Epidermal melanocyte (primary cell): ENCODE measurements at regions not wholly inside any gene's neighbourhood (a gene's known extent, or its start where the extent isn't known, plus 50 kb on each side); places are given as distances from the start of the nearest gene placed in this dataset.

Experiments used
- DNase-seq: peaks from one replicate; pipeline ENCODE4 v3.0.0; 2011; ENCODE audit warnings: low spot score; ENCODE audit not compliant: insufficient read length

DNA sequence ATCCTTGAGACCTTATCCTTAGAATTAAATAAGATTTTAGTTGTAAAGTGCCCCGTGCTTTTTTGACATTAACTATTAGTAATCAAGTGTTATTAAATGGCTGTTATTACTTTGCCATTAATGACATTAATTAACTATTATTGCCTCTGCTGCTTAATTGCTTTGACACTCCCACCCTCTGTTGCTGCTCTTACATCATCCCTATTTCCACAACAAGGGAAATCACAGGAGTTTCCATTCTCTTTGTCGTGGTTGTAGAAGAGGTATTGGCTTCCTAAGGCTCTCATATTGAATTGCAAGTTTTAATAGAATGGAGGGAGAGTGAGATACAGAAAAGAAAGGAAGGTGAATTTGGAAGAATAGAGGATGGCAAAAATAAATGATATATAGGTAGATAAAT lies 545.8 kb downstream of the MMUT start:
- DNase-seq: no peak

DNA sequence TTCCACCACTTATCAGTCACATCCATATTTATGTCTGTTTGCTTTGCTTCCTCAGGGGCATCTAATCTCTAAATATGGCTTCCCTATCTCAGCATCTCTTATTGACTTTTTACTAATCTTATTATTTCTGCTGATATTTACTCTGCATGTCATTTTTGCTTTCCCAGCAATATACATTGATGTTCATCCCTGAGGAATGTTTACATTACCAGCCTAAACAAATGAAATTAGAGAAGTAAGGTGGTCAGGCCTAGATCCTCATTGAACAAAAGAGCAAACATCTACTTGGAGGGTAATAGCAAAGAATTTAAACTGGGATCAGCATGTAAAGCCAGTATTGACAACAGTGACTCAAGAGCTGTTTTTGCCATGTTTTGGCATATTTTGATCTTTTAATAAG lies 546.4 kb downstream of the MMUT start:
- no peak for DNase-seq

DNA sequence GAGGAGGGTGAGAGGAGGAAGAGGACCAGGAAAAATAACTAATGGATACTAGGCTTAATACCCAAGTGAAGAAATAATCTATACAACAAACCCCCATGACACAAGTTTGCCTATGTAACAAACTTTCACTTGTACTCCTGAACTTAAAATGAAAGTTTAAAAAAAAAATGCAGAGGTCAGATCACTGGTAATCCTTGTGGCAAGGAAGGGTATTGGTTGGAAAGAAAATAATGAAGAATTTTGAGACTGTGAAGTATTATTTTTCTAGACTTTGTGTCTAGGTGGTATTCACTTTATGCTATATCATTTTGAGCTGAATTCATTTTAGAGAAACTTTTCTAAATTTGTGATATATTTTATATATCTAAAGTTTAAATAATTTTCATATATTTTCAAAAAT lies 547.5 kb downstream of the MMUT start:
- DNase-seq: no peak

DNA sequence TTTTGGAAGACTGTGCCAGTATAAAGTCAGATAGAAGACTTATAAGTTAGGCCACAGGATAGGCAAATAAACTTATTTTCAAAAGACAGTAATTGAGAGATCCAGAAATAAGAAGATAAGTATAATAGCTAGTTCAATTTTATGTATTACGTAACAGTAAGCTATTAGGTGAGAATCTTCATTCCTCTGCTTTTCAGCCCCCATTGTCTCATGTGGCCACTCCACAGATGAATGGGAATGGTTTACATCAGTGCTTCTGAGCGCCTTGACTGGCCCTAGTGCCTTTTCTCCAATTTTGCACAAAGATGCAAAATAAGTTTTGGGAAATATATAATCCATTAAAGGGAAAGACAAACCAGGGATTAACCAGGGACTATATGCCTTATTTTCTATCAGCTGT lies 550.5 kb downstream of the MMUT start:
- no peak for DNase-seq

DNA sequence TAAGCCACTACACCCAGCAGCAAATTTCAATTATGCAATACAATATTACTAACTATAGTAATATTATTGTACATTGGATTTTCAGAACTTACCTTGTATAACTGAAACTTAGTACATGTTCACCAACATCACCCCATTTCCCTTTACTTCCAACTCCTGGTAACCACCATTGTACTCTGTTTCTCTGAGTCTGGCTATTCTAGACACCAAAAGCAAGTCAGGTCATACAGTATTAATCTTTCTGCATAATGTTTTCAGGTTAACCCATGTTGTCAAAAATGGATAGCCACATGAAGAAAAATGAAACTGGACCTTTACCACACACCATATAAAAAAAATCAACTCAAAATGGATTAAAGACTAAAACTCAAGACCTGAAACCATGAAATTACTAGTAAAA lies 558.2 kb downstream of the MMUT start:
- no peak for DNase-seq

DNA sequence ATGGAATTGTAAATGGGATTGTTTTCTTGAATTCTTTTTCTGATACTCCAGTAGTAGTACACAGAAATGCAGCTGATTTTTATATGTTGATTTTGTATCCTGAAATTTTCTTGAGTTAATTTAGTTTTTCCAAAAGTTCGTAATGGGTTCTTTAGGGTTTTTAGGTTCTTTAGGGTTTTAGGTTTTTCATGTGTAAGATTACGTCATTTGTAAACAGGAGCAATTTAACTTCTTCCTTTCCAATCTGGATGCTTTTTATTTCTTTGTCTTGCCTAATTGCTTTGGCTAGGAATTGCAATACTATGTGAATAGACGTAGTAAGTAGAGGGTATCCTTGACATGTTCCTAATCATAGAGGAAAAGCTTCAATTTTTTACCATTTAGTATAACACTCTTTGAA lies 568.6 kb downstream of the MMUT start:
- DNase-seq: no peak

DNA sequence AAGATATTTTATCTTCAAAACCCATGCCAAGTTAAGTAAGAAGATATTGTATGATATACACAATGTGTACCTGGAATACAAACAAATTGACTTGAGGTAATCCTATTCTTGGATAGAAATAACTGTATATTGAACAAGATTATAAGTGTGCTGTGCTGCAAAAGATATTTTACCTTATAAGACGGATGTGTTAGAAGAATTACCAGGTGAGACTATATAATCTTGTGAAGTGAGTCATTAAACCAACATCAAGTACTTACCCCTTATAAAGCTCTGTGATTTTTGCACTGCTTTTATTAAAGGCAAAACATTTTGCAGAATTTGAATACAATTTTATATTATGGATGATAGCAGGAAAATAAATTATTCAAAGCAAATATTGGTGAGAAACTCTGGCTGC lies 570.0 kb downstream of the MMUT start:
- no peak for DNase-seq

DNA sequence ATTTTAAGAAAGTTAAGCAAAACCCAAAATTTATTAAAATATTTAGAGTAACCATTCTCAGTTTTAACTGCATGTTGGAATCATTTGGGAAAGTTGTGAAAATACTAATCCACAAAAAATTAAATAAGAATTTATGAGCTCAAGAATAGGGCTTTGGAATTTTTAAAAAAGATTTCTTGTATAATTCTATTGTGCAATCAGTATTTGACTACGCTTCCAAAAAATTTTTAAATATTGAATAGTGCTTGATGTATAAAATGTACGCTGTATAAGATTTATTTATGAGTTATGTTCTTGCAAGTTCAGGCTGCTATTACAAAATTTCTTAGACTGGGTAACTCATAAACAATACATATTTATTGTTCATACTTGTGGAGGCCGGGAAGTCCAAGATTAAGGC lies 571.7 kb downstream of the MMUT start:
- no peak for DNase-seq

DNA sequence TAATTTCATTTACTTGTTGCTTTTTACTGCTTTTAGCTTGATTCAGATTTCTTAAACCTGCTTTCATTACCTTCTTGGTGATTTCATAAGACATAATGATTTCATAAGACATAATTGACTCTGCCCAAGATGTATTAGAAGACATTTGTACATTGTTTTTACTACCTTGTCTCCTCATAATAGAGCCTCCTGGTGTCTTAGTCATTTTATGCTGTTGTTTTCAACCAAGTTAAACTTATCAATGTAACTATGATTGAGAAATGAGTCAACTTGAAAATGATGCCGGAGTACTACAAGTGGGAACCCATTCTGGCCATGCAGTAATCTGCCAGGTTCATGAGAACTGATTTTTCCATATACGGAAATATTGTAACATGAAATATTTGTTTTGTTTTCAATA lies 573.6 kb downstream of the MMUT start:
- DNase-seq: no peak

DNA sequence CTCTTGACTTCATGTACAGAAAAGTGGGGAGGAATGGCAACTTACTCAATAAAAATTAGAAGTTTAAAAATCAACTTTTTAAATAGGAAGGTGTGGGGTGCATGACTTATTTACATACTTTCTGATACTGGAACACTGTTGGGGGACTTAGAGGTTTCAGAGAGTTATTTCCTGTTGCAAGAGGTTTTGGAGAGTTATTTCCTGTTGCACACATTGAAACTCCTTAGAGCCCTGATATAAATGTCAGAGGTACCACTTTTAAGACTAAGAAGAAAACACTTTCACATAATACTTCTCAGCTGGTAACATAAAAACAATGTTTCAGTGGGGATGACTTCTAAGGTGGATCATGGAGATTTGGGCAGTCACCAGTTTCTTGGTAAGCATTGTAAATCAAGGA lies 579.9 kb downstream of the MMUT start:
- DNase-seq: no peak

DNA sequence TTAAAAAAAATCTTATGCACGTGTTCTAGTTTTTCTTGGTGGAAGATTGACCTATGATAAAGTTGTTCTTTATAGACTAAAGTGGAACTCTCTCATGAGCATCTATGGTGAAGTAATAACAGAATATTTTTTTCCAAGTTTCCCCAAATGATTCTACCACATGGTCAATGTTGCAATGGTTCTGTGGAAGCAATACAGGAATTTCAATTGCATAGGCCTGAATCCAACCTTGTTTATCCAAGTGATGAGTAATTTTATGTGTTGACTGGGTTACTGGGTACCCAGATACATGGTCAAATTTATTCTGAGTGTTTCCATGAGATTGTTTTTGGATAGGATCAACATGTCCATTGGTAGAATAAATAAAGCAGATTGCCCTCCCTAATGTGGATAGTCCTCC lies 581.5 kb downstream of the MMUT start:
- no peak for DNase-seq

DNA sequence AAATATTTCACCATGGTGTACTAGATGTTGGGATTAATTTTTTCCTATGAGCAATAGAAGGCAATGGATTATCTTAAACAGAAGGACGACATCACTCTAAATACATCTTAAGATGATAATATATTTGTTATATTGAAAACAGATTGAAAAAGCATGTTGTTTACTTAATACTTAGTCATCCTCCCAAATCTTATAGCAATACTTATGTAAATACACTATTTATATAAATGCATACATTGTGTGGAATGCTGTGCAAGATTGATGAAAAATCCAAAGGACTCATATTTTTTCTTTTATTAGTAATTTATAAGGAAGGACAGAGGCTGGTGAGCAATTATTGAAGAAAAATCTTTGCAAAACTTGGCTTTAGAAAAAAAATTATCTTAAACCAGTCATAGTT lies 593.5 kb downstream of the MMUT start:
- DNase-seq: no peak

DNA sequence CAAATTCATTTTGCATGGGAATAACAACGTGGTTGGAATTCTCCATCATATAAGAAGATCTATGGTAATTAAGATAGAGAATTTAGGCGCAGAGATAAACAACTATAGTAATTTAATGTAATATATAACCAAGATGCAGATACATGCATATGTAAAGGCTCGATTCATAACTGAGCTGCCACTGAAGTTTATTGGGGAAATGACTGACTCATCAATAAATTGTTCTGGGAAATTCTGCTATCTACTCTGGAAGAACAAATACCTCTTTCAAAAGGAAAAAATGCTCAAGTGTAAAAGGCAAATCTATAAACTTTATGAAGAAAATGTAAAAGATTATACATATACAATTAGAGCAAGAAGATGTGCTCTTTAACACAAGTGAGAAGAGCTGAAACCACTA lies 596.4 kb downstream of the MMUT start:
- DNase-seq: no peak

DNA sequence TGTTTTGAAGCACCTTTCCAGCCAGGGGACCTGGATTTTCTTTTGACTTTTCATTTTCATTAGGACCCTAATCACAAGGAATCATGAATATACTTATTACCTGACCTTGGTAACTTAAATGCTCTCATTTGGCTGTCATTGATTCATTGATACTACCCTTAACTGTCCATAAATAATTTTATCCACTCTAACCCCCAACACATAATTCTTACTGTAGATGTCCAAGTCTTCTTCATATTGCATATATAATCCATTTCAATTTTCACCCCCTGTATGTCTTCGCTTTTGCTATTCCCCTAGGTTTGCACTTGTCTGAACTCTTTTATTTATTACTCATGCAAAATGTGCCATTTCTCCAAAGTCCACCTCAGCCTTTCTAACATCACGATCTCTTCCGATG lies 602.9 kb downstream of the MMUT start:
- no peak for DNase-seq

DNA sequence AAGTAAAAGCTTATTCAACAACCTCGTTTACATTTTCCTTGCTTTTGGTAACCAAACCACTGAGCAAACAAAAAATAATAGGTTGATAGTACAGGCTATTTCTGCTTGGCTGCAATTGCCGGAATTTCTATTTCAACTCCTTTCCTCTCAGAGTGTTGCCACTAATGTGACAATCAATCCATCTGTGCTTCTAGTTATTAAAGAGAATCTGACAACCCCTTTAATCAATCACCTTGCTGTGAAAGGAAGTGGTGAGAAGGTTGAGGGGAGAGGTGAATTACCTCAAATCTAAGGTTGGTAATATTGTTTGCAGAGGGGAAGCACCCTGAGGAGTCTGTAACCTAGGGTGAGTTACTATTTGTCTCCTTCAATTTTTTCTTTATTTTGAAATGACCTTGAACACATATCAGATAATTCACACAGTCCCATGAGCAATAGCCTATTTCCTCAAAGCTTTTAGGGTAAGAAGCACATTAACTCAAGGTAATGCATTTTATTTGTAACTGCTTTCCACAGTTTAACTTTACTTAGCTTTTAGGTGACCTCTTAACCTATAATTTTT lies 603.4 kb downstream of the MMUT start:
- DNase-seq: no peak

DNA sequence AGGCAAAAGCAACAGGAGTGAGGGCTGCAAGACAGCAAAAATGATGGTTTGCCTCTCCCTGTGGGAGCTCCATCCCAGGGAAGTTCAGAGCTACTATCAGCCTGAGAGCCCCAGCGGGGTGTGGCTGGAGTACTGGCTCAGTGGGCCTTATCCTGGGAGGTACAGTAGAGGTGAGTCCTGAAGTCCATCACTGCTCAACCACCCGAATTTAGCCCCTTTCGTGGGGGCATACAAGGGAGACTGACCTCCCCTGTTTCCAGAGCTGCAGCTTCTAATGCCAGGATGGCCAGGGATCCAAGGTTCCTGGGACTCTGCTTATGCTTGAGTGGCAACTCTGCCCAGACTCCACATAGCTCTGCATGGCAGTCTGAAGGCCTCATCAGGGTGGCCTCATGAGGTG lies 617.8 kb downstream of the MMUT start:
- no peak for DNase-seq

DNA sequence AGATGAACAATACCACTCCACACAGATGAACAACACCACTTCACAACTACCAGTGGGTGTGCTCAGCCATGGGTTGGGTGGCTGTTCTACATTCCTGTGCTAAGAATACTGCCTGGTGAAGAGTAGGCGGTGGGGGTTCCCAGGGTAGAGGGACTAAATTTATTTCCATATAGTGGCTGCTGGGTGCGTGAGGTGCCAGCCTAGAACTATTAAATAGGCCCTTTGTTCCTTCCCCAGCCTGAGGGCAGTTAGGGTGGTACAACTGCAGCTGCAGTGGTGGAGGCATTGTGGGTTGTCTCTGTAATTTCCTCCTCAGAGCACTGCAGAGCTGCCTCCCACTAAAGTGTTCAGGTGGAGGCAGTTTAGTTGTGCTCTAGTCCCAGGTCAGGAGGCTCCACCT lies 618.4 kb downstream of the MMUT start:
- no peak for DNase-seq

DNA sequence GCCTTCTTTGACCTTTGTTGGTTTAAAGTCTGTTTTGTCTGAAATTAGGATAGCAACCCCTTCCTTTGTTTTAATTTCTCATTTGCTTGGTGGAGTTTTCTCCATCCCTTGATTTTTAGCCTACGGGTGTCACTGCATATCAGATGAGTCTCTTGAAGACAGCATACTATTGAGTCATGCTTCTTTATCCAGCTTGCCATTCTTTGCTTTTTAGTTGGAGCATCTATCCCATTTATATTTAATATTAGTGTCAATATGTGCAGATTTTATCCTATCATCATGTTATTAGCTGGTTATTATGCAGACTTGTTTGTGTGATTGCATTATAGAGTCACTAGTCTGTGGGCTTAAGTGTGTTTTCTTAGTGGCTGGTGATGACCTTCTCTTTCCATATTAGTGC lies 622.2 kb downstream of the MMUT start:
- DNase-seq: no peak

DNA sequence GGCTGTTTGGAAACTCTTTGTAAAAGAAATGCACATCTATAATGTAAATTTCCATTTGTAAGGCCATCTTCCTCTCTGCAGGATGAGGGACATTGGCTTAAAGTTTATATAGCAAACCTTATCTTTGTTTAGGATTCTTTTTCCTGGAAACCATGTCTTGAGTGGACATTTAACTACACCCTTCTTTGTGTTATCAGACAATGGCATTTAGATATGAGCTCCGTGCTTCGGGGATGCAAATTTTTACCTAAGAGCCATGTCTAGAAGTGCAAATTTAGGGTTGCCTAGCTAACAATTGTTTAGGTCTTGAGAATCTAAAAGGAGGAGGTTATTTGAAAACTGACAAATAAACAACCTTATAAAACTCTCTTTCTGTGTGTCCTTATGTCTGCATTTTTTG lies 623.8 kb downstream of the MMUT start:
- no peak for DNase-seq

DNA sequence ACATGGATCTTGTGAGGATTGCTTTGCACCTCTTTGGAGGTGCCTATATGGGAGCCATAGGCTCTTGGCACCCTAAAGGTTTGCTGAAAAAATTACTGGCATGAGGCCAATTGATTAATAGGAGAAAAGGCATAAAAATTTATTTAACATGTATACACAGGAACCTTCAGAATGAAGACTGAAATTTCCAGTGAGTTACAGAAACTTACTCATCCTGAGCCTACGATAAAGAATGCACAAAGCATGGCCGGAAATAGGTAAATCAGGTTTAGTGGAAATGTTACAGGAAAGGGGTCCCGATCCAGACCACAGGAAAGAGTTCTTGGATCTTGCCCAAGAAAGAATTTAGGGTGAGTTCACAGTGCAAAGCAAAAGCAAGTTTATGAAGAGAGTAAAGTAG lies 625.3 kb downstream of the MMUT start:
- no peak for DNase-seq

DNA sequence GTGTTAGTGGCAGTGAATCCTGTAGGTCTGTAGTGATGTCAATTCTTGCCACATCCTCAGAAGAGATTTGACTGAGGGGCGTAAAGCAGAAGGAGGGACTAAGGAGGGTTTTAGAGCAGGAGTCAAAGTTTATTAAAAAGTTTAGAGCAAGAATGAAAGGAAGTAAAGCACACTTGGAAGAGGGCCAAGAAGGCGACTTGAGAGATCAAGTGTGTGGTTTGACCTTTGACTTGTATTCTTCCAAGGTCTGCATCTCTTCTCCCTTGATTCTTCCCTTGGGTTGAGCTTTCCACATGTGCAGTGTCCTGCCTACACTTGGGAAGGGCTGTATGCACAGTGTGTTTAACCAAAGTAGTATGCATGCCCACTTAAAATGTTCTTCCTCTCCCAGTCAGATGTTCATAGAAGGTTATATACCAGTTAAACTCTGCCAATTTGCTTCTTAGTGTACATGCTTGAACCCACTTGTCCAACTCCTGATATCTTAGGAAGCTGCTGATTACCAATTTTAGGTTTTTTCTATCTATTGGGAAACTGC lies 627.6 kb downstream of the MMUT start:
- DNase-seq: no peak

DNA sequence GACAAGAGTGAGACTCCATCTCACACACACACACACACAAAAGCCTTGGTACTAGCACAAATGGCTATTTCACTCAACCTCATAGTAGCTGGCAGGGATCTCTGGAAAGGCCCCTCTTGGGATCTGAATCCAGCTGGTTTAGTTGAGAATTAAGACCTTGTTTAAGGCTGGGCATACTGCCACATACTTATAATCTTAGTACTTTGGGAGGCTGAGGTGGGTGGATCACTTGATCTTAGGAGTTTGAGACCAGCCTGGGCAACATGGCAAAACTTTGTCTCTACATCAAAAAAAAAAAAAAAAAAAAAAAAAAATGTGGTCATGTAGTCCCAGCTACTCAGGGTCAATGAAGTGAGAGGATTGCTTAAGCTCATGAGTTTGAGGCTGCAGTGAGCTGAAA lies 628.3 kb downstream of the MMUT start:
- DNase-seq: no peak

DNA sequence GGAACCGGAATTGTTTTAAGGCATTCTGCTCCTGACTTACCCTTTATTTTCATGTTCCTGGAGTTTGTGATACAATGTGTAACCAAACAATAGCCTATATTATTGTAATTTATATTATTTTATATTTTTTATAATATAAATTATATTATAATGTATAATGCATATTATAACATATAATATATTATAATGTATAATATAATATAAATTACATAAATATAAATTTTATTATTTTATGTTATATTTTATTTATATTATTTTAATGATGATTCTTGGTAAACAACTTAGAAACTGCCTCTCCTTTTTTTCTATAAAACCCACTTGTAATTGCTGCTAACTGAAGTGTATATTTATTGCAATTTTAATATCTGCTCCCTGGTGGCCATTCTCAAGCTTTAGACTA lies 629.1 kb downstream of the MMUT start:
- DNase-seq: no peak
